SK-N-SH treated with all-trans-retinoic acid at 6 μM for 48 hours (cell line): ENCODE measurements at regions not wholly inside any gene's neighbourhood (a gene's known extent, or its start where the extent isn't known, plus 50 kb on each side); places are given as distances from the start of the nearest gene placed in this dataset.
"Not testable (repeated sequence)": the region's sequence is repeated elsewhere in the genome, so short reads cannot be mapped to it uniquely, and the experiment has no call there.

Experiments
- ATAC-seq: fragments of 200-7000 bp; cut with Tn5 transposase; 3 replicates; pipeline ENCODE4 v1.9.1; 2020; ENCODE audit warnings: mild to moderate bottlenecking, moderate library complexity
- BACH2 ChIP-seq: fragments of 250-450 bp; sonication (Bioruptor Pico); IDR thresholded peaks from 2 replicates; pipeline ENCODE4 v1.9.0; 2021; ENCODE audit warnings: mild to moderate bottlenecking, borderline replicate concordance
- CSRNP3 ChIP-seq: fragments of 250-450 bp; sonication (Bioruptor Pico); IDR thresholded peaks from 2 replicates; pipeline ENCODE4 v1.5.1; 2021; ENCODE audit warnings: mild to moderate bottlenecking, moderate library complexity
- ESRRG ChIP-seq: fragments of 250-450 bp; sonication (Bioruptor Pico); IDR thresholded peaks from 2 replicates; pipeline ENCODE4 v1.6.1; 2021; ENCODE audit warnings: mild to moderate bottlenecking
- OSR1 ChIP-seq: fragments of 250-450 bp; sonication (Bioruptor Pico); IDR thresholded peaks from 2 replicates; pipeline ENCODE4 v1.8.0; 2022; ENCODE audit warnings: moderate library complexity, mild to moderate bottlenecking, inconsistent platforms
- PATZ1 ChIP-seq: fragments of 250-450 bp; sonication (Bioruptor Pico); IDR thresholded peaks from 2 replicates; pipeline ENCODE4 v1.8.0; 2020; ENCODE audit warnings: mild to moderate bottlenecking, moderate library complexity, borderline replicate concordance
- POU6F1 ChIP-seq: fragments of 250-450 bp; sonication (Bioruptor Pico); IDR thresholded peaks from 2 replicates; pipeline ENCODE4 v1.8.0; 2021; ENCODE audit warnings: low read depth, mild to moderate bottlenecking, moderate library complexity, borderline replicate concordance
- PPARA ChIP-seq: fragments of 250-450 bp; sonication (Bioruptor Pico); IDR thresholded peaks from 2 replicates; pipeline ENCODE4 v1.5.0; 2020; ENCODE audit warnings: mild to moderate bottlenecking, borderline replicate concordance
- RARB ChIP-seq: fragments of 250-450 bp; sonication (Bioruptor Pico); IDR thresholded peaks from 2 replicates; pipeline ENCODE4 v1.8.0; 2021; ENCODE audit warnings: mild to moderate bottlenecking, moderate library complexity
- TSHZ2 ChIP-seq: fragments of 250-450 bp; sonication (Bioruptor Pico); IDR thresholded peaks from 2 replicates; pipeline ENCODE4 v1.5.0; 2020; ENCODE audit warnings: mild to moderate bottlenecking, moderate library complexity
- ZFP3 ChIP-seq: fragments of 250-450 bp; sonication (Bioruptor Pico); IDR thresholded peaks from 2 replicates; pipeline ENCODE4 v1.5.0; 2020; ENCODE audit warnings: mild to moderate bottlenecking, moderate library complexity
- ZFP30 ChIP-seq: fragments of 450-650 bp; formaldehyde crosslinking; IDR thresholded peaks from 2 replicates; pipeline ENCODE4 v1.5.0; 2022; ENCODE audit warnings: mild to moderate bottlenecking, moderate library complexity
- ZNF565 ChIP-seq: fragments of 450-650 bp; formaldehyde crosslinking; conservative IDR thresholded peaks from 2 replicates; pipeline ENCODE4 v1.5.0; 2020; ENCODE audit warnings: low read depth, mild to moderate bottlenecking, moderate library complexity
- ZNF70 ChIP-seq: fragments of 450-650 bp; formaldehyde crosslinking; IDR thresholded peaks from 2 replicates; pipeline ENCODE4 v1.5.0; 2020; ENCODE audit warnings: mild to moderate bottlenecking, moderate library complexity
- ZNF8 ChIP-seq: fragments of 450-650 bp; formaldehyde crosslinking; IDR thresholded peaks from 2 replicates; pipeline ENCODE4 v1.5.0; 2020; ENCODE audit warnings: mild to moderate bottlenecking, moderate library complexity

GRCh38 chr7:53383131-53383530 is 347.7 kb downstream of the POM121L12 start (continued):
- TF ChIP-seq PATZ1, result no peak
- TF ChIP-seq CSRNP3, result no peak
- TF ChIP-seq ZFP30 (CRISPR knock-in tag), result no peak
- no peak for TF ChIP-seq ZNF565 (CRISPR knock-in tag)

GRCh38 chr7:53385239-53385638 is 349.8 kb downstream of the POM121L12 start:
- not testable (repeated sequence) for ATAC-seq

GRCh38 chr7:53387515-53387914 is 352.1 kb downstream of the POM121L12 start:
- TF ChIP-seq ZFP3, result no peak
- no peak for TF ChIP-seq TSHZ2 (CRISPR knock-in tag)
- no peak for TF ChIP-seq ESRRG (CRISPR knock-in tag)
- TF ChIP-seq OSR1 (CRISPR knock-in tag), result no peak
- TF ChIP-seq BACH2 (CRISPR knock-in tag), result no peak
- no peak for TF ChIP-seq ZNF565 (CRISPR knock-in tag)
- ATAC-seq, result no peak

- no peak for ATAC-seq
- no peak for TF ChIP-seq TSHZ2 (CRISPR knock-in tag)
- no peak for TF ChIP-seq PPARA (CRISPR knock-in tag)
- TF ChIP-seq ZNF70 (CRISPR knock-in tag), result no peak
- no peak for TF ChIP-seq PATZ1
- TF ChIP-seq ZFP3, result no peak
- no peak for TF ChIP-seq RARB
- TF ChIP-seq ESRRG (CRISPR knock-in tag), result no peak
- TF ChIP-seq POU6F1 (CRISPR knock-in tag), result no peak
- no peak for TF ChIP-seq ZNF8 (CRISPR knock-in tag)
Observed at GRCh38 chr7:53397911-53398310, 362.5 kb downstream of the POM121L12 start.
